Transverse colon (tissue), 4 donors: ENCODE measurements at regions not wholly inside any gene's neighbourhood (a gene's known extent, or its start where the extent isn't known, plus 50 kb on each side); places are given as distances from the start of the nearest gene placed in this dataset.

Experiments
- DNase-seq: peaks from one replicate; pipeline ENCODE4 v3.0.0-alpha.2; 2019
- H3K27ac ChIP-seq, 4 donors: fragments of 200-600 bp; sonication (generic); 2 replicates each; pipeline ENCODE4 v1.5.1; 2016 to 2018; ENCODE audit warnings: inconsistent platforms in 4 of 4
- H3K27me3 ChIP-seq: fragments of 200-600 bp; sonication (generic); 2 replicates; pipeline ENCODE4 v1.5.1; 2017; ENCODE audit warnings: inconsistent platforms
- H3K36me3 ChIP-seq, 4 donors: fragments of 200-600 bp; sonication (generic); 2 replicates each; pipeline ENCODE4 v1.5.1; 2017 to 2019; ENCODE audit warnings: inconsistent platforms in 4 of 4
- H3K4me1 ChIP-seq, 4 donors: fragments of 200-600 bp; sonication (generic); 2 replicates each; pipeline ENCODE4 v1.5.1; 2017 to 2020; ENCODE audit warnings: inconsistent platforms in 4 of 4
- H3K4me3 ChIP-seq, 4 donors: fragments of 200-600 bp; sonication (generic); 1 replicate in 1 of 4; 2 replicates in 3 of 4; pipeline versions ENCODE4 v1.5.1 to v1.6.1; 2017 to 2019; ENCODE audit warnings: inconsistent platforms in 4 of 4
- H3K9me3 ChIP-seq, 2 donors: fragments of 200-600 bp; sonication (generic); 2 replicates each; pipeline ENCODE4 v1.5.1; 2017 to 2019; ENCODE audit warnings: inconsistent platforms in 2 of 2
- EP300 ChIP-seq: sonication (generic); formaldehyde crosslinking; IDR thresholded peaks from one replicate; pipeline ENCODE4 v1.6.1; 2017; ENCODE audit warnings: antibody characterized with exemption, low read depth
- POLR2A ChIP-seq: fragments of 450-650 bp; IDR thresholded peaks from one replicate; pipeline ENCODE4 v1.6.1; 2016; ENCODE audit warnings: antibody characterized with exemption, mild to moderate bottlenecking, moderate library complexity
- POLR2AphosphoS5 ChIP-seq, 3 donors: sonication (generic); formaldehyde crosslinking; IDR thresholded peaks; one replicate each; pipeline ENCODE4 v1.6.1; 2016; ENCODE audit warnings: antibody characterized with exemption in 3 of 3
- WGBS, 2 donors: methylation state at CpG; one replicate each; pipeline ENCODE4 v1.1.5; 2018; ENCODE audit warnings: low coverage in 1 of 2; 5-methylcytosine and 5-hydroxymethylcytosine counted together
- in situ Hi-C, 4 donors: fragments of 200-750 bp; cut with MboI; loops; one replicate each; pipeline versions ENCODE4 v1.15.0 to v1.15.1; 2017; ENCODE audit warnings: low sequenced_read_pairs in 3 of 4, low pct_ligation_motif_present in 1 of 4, low pct_unique_long_range_greater_than_20kb in 1 of 4
- intact Hi-C: fragments of 100-400 bp; cut with DNase I; formaldehyde crosslinking; loops from one replicate; pipeline ENCODE4 v1.15.1; 2023; ENCODE audit warnings: low total_unique reads
- TF ChIP-seq, protein P1 (sequence below), 5 experiments: fragments of 200-600 bp in 3 of 5; fragments of 450-650 bp in 2 of 5; sonication (generic) in 3 of 5; IDR thresholded peaks; 1 replicate in 2 of 5; 2 replicates in 3 of 5; pipeline ENCODE4 v1.5.1; 2016 to 2017; ENCODE audit warnings: antibody characterized with exemption in 5 of 5, inconsistent platforms in 3 of 5, mild to moderate bottlenecking in 2 of 5, moderate library complexity in 1 of 5

DNA sequence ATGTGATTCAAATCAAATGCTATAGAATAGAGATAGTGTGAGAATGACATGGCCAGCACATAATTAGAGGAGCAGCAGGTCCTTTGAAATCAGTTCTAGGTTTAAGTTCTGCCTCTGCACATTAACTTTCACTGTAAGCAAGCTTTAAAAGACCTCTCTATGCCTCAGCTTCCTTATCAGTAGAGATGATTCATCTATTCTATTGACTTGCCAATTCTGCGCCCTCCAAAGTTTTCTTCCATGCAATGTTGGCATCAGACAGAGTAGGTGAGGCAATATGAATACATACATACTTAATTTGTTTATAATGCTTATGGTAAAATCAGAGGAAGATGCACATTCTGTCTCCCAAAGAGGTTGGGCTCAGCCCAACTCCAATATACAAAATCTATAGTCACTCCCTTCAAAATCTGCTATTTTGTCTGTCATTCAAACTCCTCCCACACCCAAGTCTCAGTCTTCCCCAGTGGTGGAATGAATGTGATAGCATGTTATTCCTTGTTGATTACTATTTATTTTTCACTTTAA is 525.5 kb downstream of the RFC3 start:
- 78 to 80% methylated on average over 1 of the region's 1 CpG for WGBS, 2 donors
- Histone ChIP-seq H3K4me1 (peaks cover 2 to 11% (median 4%) of the 10 kb centered on the region in 4 donors), H3K4me3 (no peak overlapping the region), H3K36me3 (no peaks in the 10 kb centered on the region), H3K27me3 (no peaks in the 10 kb centered on the region), H3K9me3 (no peaks in the 10 kb centered on the region), H3K27ac (no peak overlapping the region)
- TF ChIP-seq POLR2AphosphoS5 (IDR thresholded peaks at IDR 0.05) (no peak), POLR2A (no peak), EP300 (no peak)
- TF ChIP-seq, protein P1, sequence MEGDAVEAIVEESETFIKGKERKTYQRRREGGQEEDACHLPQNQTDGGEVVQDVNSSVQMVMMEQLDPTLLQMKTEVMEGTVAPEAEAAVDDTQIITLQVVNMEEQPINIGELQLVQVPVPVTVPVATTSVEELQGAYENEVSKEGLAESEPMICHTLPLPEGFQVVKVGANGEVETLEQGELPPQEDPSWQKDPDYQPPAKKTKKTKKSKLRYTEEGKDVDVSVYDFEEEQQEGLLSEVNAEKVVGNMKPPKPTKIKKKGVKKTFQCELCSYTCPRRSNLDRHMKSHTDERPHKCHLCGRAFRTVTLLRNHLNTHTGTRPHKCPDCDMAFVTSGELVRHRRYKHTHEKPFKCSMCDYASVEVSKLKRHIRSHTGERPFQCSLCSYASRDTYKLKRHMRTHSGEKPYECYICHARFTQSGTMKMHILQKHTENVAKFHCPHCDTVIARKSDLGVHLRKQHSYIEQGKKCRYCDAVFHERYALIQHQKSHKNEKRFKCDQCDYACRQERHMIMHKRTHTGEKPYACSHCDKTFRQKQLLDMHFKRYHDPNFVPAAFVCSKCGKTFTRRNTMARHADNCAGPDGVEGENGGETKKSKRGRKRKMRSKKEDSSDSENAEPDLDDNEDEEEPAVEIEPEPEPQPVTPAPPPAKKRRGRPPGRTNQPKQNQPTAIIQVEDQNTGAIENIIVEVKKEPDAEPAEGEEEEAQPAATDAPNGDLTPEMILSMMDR (IDR thresholded peaks at IDR 0.05): no peak
- intact Hi-C loops (no loop called here), in situ Hi-C loops (no loop called here)
- DNase-seq: no peak

DNA sequence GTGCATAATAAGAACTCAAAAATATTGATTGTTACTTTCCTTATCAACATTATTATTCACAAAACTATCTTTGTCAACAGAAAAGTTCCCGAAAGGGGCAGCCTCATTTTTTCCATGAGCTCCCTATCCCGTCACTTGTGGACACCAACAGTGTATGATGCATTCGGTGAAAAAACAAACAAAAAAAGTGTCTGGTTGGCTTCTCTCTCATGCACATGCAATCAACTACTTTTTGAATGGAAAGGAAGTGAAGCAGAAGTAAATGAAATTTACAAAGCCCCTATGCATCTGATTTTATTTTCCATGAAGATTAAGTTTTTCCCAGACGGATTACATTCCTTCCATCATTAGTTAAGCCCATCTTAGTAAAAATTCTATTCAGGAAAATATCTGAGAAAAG is 526.9 kb downstream of the RFC3 start:
- Histone ChIP-seq H3K4me1 (peaks cover 2 to 12% (median 5%) of the 10 kb centered on the region in 4 donors), H3K9me3 (no peaks in the 10 kb centered on the region), H3K27me3 (no peaks in the 10 kb centered on the region), H3K4me3 (no peak overlapping the region), H3K36me3 (no peaks in the 10 kb centered on the region), H3K27ac (no peak overlapping the region)
- WGBS, 2 donors: 75 to 96% methylated on average over 4 of the region's 4 CpGs
- in situ Hi-C loops (no loop called here), intact Hi-C loops (no loop called here)
- no peak for TF ChIP-seq POLR2AphosphoS5 (IDR thresholded peaks at IDR 0.05)
- no peak for TF ChIP-seq POLR2A
- TF ChIP-seq, protein P1 (IDR thresholded peaks at IDR 0.05): no peak
- TF ChIP-seq EP300: no peak
- DNase-seq: no peak

DNA sequence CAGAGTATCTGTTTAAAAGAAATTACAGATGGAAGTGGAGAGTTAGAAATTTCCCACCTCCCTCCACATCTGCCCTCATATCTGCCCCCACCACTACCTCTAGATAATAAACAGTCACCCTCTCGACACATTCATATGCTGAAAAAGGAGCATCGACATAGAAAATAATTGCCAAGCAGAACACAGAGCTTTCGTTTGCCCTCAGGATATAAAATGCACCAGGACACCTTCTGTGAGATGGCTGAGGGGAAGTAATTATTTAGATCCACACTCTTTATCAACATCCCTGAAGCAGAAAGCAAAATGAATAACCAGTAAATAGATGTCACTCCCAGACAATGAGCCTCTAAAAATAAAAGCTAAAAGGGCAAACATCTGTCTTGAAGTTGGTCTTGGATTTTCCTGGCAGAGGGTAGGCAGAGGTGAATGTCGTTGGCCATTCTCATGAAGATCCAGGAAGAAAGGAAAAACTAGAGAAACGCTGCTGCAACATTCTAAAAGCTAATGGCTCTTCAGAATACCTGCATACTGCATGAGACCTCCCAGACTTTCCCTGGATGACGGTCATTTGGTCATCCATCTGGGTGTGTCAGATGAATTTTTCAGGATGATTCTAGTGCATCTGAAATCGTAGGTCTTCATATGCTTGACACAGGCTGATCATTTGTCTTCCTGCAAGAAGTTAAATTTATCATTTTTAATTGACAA is 527.5 kb downstream of the RFC3 start:
- in situ Hi-C loops: no loop called here
- no peak for DNase-seq
- no peaks in the 10 kb centered on the region for H3K9me3 ChIP-seq
- no peak overlapping the region for H3K4me3 ChIP-seq
- H3K27ac ChIP-seq: no peak overlapping the region
- TF ChIP-seq POLR2AphosphoS5 (IDR thresholded peaks at IDR 0.05) (no peak), POLR2A (no peak), EP300 (no peak)
- TF ChIP-seq, protein P1 (IDR thresholded peaks at IDR 0.05): no peak
- 65 to 75% methylated on average over 7 of the region's 7 CpGs for WGBS, 2 donors
- H3K4me1 ChIP-seq: peaks cover 2 to 12% (median 5%) of the 10 kb centered on the region in 4 donors
- intact Hi-C loops: no loop called here
- no peaks in the 10 kb centered on the region for H3K36me3 ChIP-seq
- no peaks in the 10 kb centered on the region for H3K27me3 ChIP-seq

DNA sequence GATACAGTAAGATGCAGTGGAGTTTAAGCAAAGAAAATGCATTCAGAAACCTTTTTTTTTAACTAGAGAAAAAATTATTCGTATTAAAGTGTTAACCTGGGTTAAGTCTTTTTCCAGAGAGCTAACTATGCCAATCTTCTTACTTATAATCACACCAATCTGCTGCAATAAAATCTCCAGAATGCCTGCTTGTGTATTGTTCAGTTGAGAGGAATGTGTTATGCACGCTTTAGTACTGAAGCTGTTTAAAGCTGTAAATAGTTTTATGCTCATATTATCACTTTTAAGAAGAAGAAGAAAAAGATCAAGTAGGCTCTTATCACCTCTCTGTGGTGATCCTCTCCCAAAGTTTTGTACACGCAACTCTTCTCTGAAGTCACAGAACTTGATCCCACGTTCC is 528.7 kb downstream of the RFC3 start:
- Histone ChIP-seq H3K27me3 (no peaks in the 10 kb centered on the region), H3K4me1 (peaks cover 2 to 12% (median 5%) of the 10 kb centered on the region in 4 donors), H3K9me3 (no peaks in the 10 kb centered on the region), H3K27ac (no peak overlapping the region), H3K4me3 (no peak overlapping the region), H3K36me3 (no peaks in the 10 kb centered on the region)
- no peak for DNase-seq
- WGBS, 2 donors: 48% methylated on average over 4 of the region's 4 CpGs
- in situ Hi-C loops (no loop called here), intact Hi-C loops (no loop called here)
- TF ChIP-seq POLR2A: no peak
- no peak for TF ChIP-seq EP300
- TF ChIP-seq, protein P1 (IDR thresholded peaks at IDR 0.05): no peak
- TF ChIP-seq POLR2AphosphoS5 (IDR thresholded peaks at IDR 0.05): no peak
